H1 (cell line): ENCODE measurements at regions not wholly inside any gene's neighbourhood (a gene's known extent, or its start where the extent isn't known, plus 50 kb on each side); places are given as distances from the start of the nearest gene placed in this dataset.

ENCODE experiments used
- BACH1 ChIP-seq: IDR thresholded peaks from 2 replicates; pipeline ENCODE4 v1.6.1; 2012; ENCODE audit warnings: low read length, improper control_type of control experiment
- SRF ChIP-seq: IDR thresholded peaks from 2 replicates; pipeline ENCODE4 v1.6.1; 2011; ENCODE audit warnings: mild to moderate bottlenecking, low read depth, low read length, moderate library complexity

DNA sequence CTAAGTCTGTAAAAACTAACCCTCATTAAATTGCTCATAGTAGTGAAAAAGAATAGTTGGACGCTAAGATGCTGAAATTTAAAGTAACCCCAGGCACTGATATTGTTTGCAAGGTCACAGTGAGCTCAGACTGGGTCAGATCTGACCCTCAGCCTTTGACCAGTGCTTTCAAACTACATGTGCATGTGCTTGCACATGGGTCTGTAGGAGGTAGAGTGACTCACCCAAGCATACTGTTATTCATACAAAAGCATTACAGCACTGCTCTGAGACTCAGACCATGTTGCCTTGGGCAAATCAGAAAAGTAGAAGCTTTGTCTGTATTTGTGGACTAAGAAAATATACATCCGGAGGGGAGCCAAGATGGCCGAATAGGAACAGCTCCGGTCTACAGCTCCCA is 326.4 kb upstream of the MARCKS start (continued):
- TF ChIP-seq BACH1, result no peak
- no peak for TF ChIP-seq SRF
